Epithelial cell of esophagus (primary cell): ENCODE measurements at regions not wholly inside any gene's neighbourhood (a gene's known extent, or its start where the extent isn't known, plus 50 kb on each side); places are given as distances from the start of the nearest gene placed in this dataset.

Experiments used
- DNase-seq: peaks from one replicate; pipeline ENCODE4 v3.0.0; 2010; ENCODE audit warnings: low read depth
- H3K4me3 ChIP-seq: 2 replicates; pipeline ENCODE4 v1.5.1; 2011; ENCODE audit warnings: mild to moderate bottlenecking, low read length, control low read depth
- CTCF ChIP-seq: IDR thresholded peaks from 2 replicates; pipeline ENCODE4 v1.5.1; 2011; ENCODE audit warnings: low read depth, mild to moderate bottlenecking, low read length, control low read depth, inconsistent platforms; ENCODE audit not compliant: insufficient read depth; ENCODE audit errors: missing control alignments

- no peak overlapping the region for H3K4me3 ChIP-seq
- peak; percentile 41 for DNase-seq
- TF ChIP-seq CTCF, result no peak
Observed at GRCh38 chr2:65730186-65730585, 297.8 kb upstream of the SPRED2 start.

GRCh38 chr2:65729246-65729645, 296.8 kb upstream of the SPRED2 start:
- peak; percentile 92 for DNase-seq
- TF ChIP-seq CTCF, result no peak
- no peak overlapping the region for H3K4me3 ChIP-seq

- peak; percentile 95 for DNase-seq
- no peak for TF ChIP-seq CTCF
- H3K4me3 ChIP-seq, result no peak overlapping the region
Observed at GRCh38 chr2:65728477-65729180, 296.2 kb upstream of the SPRED2 start.

- no peak for TF ChIP-seq CTCF
- DNase-seq, result no peak
- no peak overlapping the region for H3K4me3 ChIP-seq
Observed at GRCh38 chr2:65727816-65728215, 295.4 kb upstream of the SPRED2 start.

GRCh38 chr2:65727381-65727780, 295.0 kb upstream of the SPRED2 start:
- no peak for TF ChIP-seq CTCF
- H3K4me3 ChIP-seq, result no peak overlapping the region
- no peak for DNase-seq

GRCh38 chr2:65724752-65725151, 292.4 kb upstream of the SPRED2 start:
- H3K4me3 ChIP-seq, result no peak overlapping the region
- no peak for TF ChIP-seq CTCF
- DNase-seq, result peak; percentile 81

GRCh38 chr2:65724336-65724735, 291.9 kb upstream of the SPRED2 start:
- H3K4me3 ChIP-seq, result no peak overlapping the region
- DNase-seq, result peak; percentile 55
- no peak for TF ChIP-seq CTCF
